Lower leg skin (tissue), 3 donors: ENCODE measurements at regions not wholly inside any gene's neighbourhood (a gene's known extent, or its start where the extent isn't known, plus 50 kb on each side); places are given as distances from the start of the nearest gene placed in this dataset.

Experiments
- POLR2A ChIP-seq, 2 donors: fragments of 450-650 bp; IDR thresholded peaks; one replicate each; pipeline ENCODE4 v1.6.1; 2016 to 2017; ENCODE audit warnings: antibody characterized with exemption in 2 of 2, mild to moderate bottlenecking in 1 of 2, moderate library complexity in 1 of 2
- TF ChIP-seq, protein P1 (sequence below), 3 donors: fragments of 450-650 bp; IDR thresholded peaks; one replicate each; pipeline ENCODE4 v1.5.1; 2016; ENCODE audit warnings: antibody characterized with exemption in 3 of 3, mild to moderate bottlenecking in 3 of 3, moderate library complexity in 2 of 3

DNA sequence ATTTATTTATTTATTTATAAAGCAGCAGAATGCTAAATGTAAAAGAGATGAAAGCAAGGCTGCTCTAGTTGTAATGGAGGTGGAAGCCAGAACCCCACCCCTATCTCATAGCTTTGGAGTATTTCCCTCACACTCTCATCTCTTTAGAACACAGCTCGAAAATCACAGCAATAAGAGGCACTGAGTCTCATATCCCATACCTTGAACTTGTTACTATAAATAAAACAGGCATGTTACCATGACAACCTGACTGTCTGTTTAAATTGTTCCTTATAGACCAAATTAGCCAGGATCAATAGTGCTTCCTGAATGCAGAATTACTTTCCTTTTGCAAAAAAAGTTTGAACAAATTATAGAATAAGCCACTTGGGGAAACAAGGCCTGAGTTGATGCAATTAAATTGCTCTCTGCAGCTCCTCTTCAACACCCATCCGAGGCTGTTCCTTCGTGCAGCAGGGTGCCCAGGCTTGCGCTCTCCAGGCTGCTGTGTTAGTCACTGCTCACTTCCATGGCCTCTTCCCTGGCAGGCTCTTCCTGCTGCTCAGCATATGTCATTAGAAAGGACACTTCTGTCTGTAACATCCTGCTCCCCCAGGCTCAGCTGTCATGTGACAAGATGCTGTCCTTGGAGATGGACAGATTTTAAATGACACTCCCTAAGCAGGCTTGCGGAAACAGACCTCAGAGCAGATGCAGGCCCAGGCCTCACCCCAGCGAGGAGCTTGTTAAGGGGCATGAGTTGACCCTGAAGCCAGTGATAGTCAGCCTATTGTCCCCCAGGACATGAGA lies 120.2 kb downstream of the CARTPT start:
- TF ChIP-seq, protein P1, sequence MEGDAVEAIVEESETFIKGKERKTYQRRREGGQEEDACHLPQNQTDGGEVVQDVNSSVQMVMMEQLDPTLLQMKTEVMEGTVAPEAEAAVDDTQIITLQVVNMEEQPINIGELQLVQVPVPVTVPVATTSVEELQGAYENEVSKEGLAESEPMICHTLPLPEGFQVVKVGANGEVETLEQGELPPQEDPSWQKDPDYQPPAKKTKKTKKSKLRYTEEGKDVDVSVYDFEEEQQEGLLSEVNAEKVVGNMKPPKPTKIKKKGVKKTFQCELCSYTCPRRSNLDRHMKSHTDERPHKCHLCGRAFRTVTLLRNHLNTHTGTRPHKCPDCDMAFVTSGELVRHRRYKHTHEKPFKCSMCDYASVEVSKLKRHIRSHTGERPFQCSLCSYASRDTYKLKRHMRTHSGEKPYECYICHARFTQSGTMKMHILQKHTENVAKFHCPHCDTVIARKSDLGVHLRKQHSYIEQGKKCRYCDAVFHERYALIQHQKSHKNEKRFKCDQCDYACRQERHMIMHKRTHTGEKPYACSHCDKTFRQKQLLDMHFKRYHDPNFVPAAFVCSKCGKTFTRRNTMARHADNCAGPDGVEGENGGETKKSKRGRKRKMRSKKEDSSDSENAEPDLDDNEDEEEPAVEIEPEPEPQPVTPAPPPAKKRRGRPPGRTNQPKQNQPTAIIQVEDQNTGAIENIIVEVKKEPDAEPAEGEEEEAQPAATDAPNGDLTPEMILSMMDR (IDR thresholded peaks at IDR 0.05), result no peak
- no peak for TF ChIP-seq POLR2A (IDR thresholded peaks at IDR 0.05)
